SK-N-SH (cell line): ENCODE measurements at regions not wholly inside any gene's neighbourhood (a gene's known extent, or its start where the extent isn't known, plus 50 kb on each side); places are given as distances from the start of the nearest gene placed in this dataset.

Experiments
- CTCF ChIA-PET: fragments of 300-600, 350-600 bp; formaldehyde crosslinking; extraction: SDS; loops from one replicate; lab custom pipeline; 2021; lab: Yijun Ruan, JAX
- POLR2A ChIA-PET: fragments of 350-600 bp; sonication (Branson Sonifier 250); formaldehyde crosslinking; extraction: SDS; loops from one replicate; lab custom pipeline; 2020; ENCODE audit warnings: antibody characterized with exemption, inconsistent platforms; lab: Yijun Ruan, JAX
- DNase-seq: peaks from one replicate; pipeline ENCODE4 v3.0.0; 2012
- H2AFZ ChIP-seq: fragments of 200-600 bp; sonication (generic); 2 replicates; pipeline ENCODE4 v1.8.1; 2016; ENCODE audit warnings: antibody characterized with exemption, mild to moderate bottlenecking, low read depth
- H3F3A ChIP-seq: fragments of 200-600 bp; sonication (generic); replicated peaks from 2 replicates; pipeline ENCODE3; 2016; ENCODE audit warnings: antibody characterized with exemption, mild to moderate bottlenecking; ENCODE audit not compliant: insufficient read depth
- H3K27ac ChIP-seq, 2 experiments: fragments of 200-500 bp in 1 of 2; fragments of 200-600 bp in 1 of 2; sonication (Bioruptor generic) in 1 of 2; sonication (generic), shearing (Covaris generic) in 1 of 2; 2 replicates each; pipeline versions ENCODE4 v1.5.1 to v1.6.1; 2014 to 2016; ENCODE audit warnings: low read depth in 2 of 2, inconsistent platforms in 1 of 2, low read length in 1 of 2, mild to moderate bottlenecking in 1 of 2, mixed read lengths in 1 of 2
- H3K27me3 ChIP-seq: fragments of 200-600 bp; sonication (generic), shearing (Covaris generic); 2 replicates; pipeline ENCODE4 v1.6.1; 2016; ENCODE audit warnings: mixed run types; ENCODE audit not compliant: insufficient read depth
- H3K36me3 ChIP-seq, 2 experiments: fragments of 200-500 bp in 1 of 2; fragments of 200-600 bp in 1 of 2; sonication (Bioruptor generic) in 1 of 2; sonication (generic) in 1 of 2; replicated peaks in 1 of 2; 2 replicates each; pipeline versions ENCODE3 to v1.5.1; 2014 to 2016; ENCODE audit warnings: low read length in 1 of 2, mild to moderate bottlenecking in 1 of 2; ENCODE audit not compliant: insufficient read depth in 2 of 2, control insufficient read depth in 1 of 2
- H3K4me1 ChIP-seq, 2 experiments: fragments of 200-500 bp in 1 of 2; fragments of 200-600 bp in 1 of 2; sonication (Bioruptor generic) in 1 of 2; sonication (generic), shearing (Covaris generic) in 1 of 2; 2 replicates each; pipeline versions ENCODE4 v1.5.1 to v1.6.1; 2014 to 2016; ENCODE audit warnings: low read depth in 1 of 2, low read length in 1 of 2, mixed run types in 1 of 2; ENCODE audit not compliant: insufficient read depth in 2 of 2, control insufficient read depth in 1 of 2
- H3K4me2 ChIP-seq: fragments of 200-600 bp; sonication (generic), shearing (Covaris generic); 2 replicates; pipeline ENCODE4 v1.6.1; 2017; ENCODE audit warnings: mixed run types
- H3K4me3 ChIP-seq, 2 experiments: fragments of 200-500 bp in 1 of 2; fragments of 200-600 bp in 1 of 2; sonication (Bioruptor generic) in 1 of 2; sonication (generic), shearing (Covaris generic) in 1 of 2; 2 replicates each; pipeline versions ENCODE4 v1.5.1 to v1.8.1; 2014 to 2016; ENCODE audit warnings: low read depth in 2 of 2, inconsistent platforms in 1 of 2, low read length in 1 of 2, mild to moderate bottlenecking in 1 of 2, mixed read lengths in 1 of 2, moderate library complexity in 1 of 2
- H3K79me2 ChIP-seq: fragments of 200-600 bp; sonication (generic); 2 replicates; pipeline ENCODE4 v1.8.1; 2017; ENCODE audit warnings: mild to moderate bottlenecking; ENCODE audit not compliant: insufficient read depth
- H3K9ac ChIP-seq: fragments of 200-600 bp; sonication (generic); 2 replicates; pipeline ENCODE4 v1.6.1; 2017; ENCODE audit warnings: mixed run types
- H3K9me2 ChIP-seq: fragments of 200-600 bp; sonication (generic); 2 replicates; pipeline ENCODE4 v1.6.1; 2017; ENCODE audit warnings: mixed run types
- H3K9me3 ChIP-seq: fragments of 200-600 bp; sonication (generic); 2 replicates; pipeline ENCODE4 v1.6.1; 2017; ENCODE audit warnings: mixed run types, mild to moderate bottlenecking, moderate library complexity
- H4K20me1 ChIP-seq: fragments of 200-600 bp; sonication (generic); 2 replicates; pipeline ENCODE4 v1.6.1; 2017; ENCODE audit warnings: mild to moderate bottlenecking, mixed run types; ENCODE audit not compliant: insufficient read depth
- CTCF ChIP-seq: fragments of 200-600 bp; sonication (generic); IDR thresholded peaks from 2 replicates; pipeline ENCODE4 v1.6.1; 2017; ENCODE audit warnings: antibody characterized with exemption, mild to moderate bottlenecking, moderate library complexity
- ELF1 ChIP-seq: IDR thresholded peaks from 2 replicates; pipeline ENCODE4 v1.4.0; 2012
- GABPA ChIP-seq: IDR thresholded peaks from 2 replicates; pipeline ENCODE4 v1.4.0; 2012; ENCODE audit warnings: low read depth, mild to moderate bottlenecking
- RAD21 ChIP-seq: IDR thresholded peaks from 2 replicates; pipeline ENCODE4 v1.6.1; 2012; ENCODE audit warnings: mild to moderate bottlenecking, low read length
- RCOR1 ChIP-seq: fragments of 150-350 bp; IDR thresholded peaks from 2 replicates; pipeline ENCODE4 v1.6.1; 2017; ENCODE audit warnings: antibody characterized with exemption, low read length
- RXRA ChIP-seq: IDR thresholded peaks from 2 replicates; pipeline ENCODE4 v1.4.0; 2012; ENCODE audit warnings: low read depth, mild to moderate bottlenecking, borderline replicate concordance
- SMC3 ChIP-seq: IDR thresholded peaks from 2 replicates; pipeline ENCODE4 v1.6.1; 2012; ENCODE audit warnings: low read depth, low read length, improper control_type of control experiment
- YY1 ChIP-seq: IDR thresholded peaks from 2 replicates; pipeline ENCODE4 v1.4.0; 2012; ENCODE audit warnings: low read depth, mild to moderate bottlenecking
- WGBS: methylation state at CpG from one replicate; pipeline ENCODE4 v1.1.6; 2017; ENCODE audit warnings: low lambda C conversion rate; 5-methylcytosine and 5-hydroxymethylcytosine counted together

GRCh38 chr4:89438102-89438831 lies 130.7 kb upstream of the GPRIN3 start:
- no peaks in the 10 kb centered on the region for H3K36me3 ChIP-seq
- no peaks in the 10 kb centered on the region for H3F3A ChIP-seq
- peak; percentile 34 for DNase-seq
- no peaks in the 10 kb centered on the region for H3K79me2 ChIP-seq
- 69% methylated on average over 12 of the region's 14 CpGs for WGBS
- POLR2A ChIA-PET, result no interaction called here
- CTCF ChIA-PET, result interaction anchor here (1.2 to 2.1 kb wide), 3 partner anchors 12 to 461 kb away, joined by 4 to 13 read pairs (median 4); no protein-coding TSS in a partner anchor
- no peak for TF ChIP-seq RXRA
- no peak for TF ChIP-seq ELF1
- peak; percentile 33 for TF ChIP-seq RAD21
- TF ChIP-seq YY1, result peak; percentile 46; the same call in 1 of the 2 replicates
- TF ChIP-seq GABPA, result no peak
- peak; percentile 30 for TF ChIP-seq SMC3
- peak; percentile 44 for TF ChIP-seq CTCF
- TF ChIP-seq RCOR1, result no peak
- peak overlapping the region; percentile 45; the same call in 1 of the 2 replicates for H2AFZ ChIP-seq
- H3K4me2 ChIP-seq, result no peak overlapping the region
- no peaks in the 10 kb centered on the region for H3K4me1 ChIP-seq
- H3K4me3 ChIP-seq, result no peak overlapping the region
- H3K9me3 ChIP-seq, result no peaks in the 10 kb centered on the region
- no peaks in the 10 kb centered on the region for H4K20me1 ChIP-seq
- no peak overlapping the region for H3K27ac ChIP-seq
- no peak overlapping the region for H3K9ac ChIP-seq
- H3K27me3 ChIP-seq, result no peaks in the 10 kb centered on the region
- no peaks in the 10 kb centered on the region for H3K9me2 ChIP-seq

GRCh38 chr4:89434364-89434988 lies 126.9 kb upstream of the GPRIN3 start:
- POLR2A ChIA-PET, result no interaction called here
- Histone ChIP-seq H3K36me3 (no peaks in the 10 kb centered on the region), H3K9me2 (no peaks in the 10 kb centered on the region), H2AFZ (no peak overlapping the region), H3K27ac (no peak overlapping the region), H3K79me2 (no peaks in the 10 kb centered on the region), H3F3A (no peaks in the 10 kb centered on the region), H3K27me3 (no peaks in the 10 kb centered on the region), H3K4me2 (no peak overlapping the region), H4K20me1 (no peaks in the 10 kb centered on the region), H3K9ac (no peak overlapping the region), H3K9me3 (no peaks in the 10 kb centered on the region), H3K4me3 (no peak overlapping the region; a peak in 1 of 4 replicates), H3K4me1 (no peaks in the 10 kb centered on the region)
- TF ChIP-seq ELF1 (no peak), RAD21 (peak; percentile 91), SMC3 (peak; percentile 73), CTCF (peak; percentile 77)
- 38% methylated on average over 3 of the region's 3 CpGs for WGBS
- CTCF ChIA-PET, result interaction anchor here (0.6 to 4.3 kb wide), 12 partner anchors 9 to 467 kb away, joined by 3 to 76 read pairs (median 4); no protein-coding TSS in a partner anchor
- DNase-seq, result peak; percentile 34
